ENCODE measurements at regions not wholly inside any gene's neighbourhood (a gene's known extent, or its start where the extent isn't known, plus 50 kb on each side); places are given as distances from the start of the nearest gene placed in this dataset.

GRCh38 chr10:8507156-8507555 is 452.7 kb downstream of the GATA3 start:
- 68% methylated on average over 3 of the region's 3 CpGs for WGBS
- H3K9me3 ChIP-seq (ENCODE audit: control insufficient read depth in 4 of 4, low read length in 3 of 4): no peaks in the 10 kb centered on the region

GRCh38 chr10:8508882-8509281 is 454.4 kb downstream of the GATA3 start:
- H3K9me3 ChIP-seq (ENCODE audit: control insufficient read depth in 4 of 4, low read length in 3 of 4): no peaks in the 10 kb centered on the region
- H3K4me3 ChIP-seq (ENCODE audit: low read depth in 1 of 3, low read length in 3 of 3): no peak overlapping the region
- no peaks in the 10 kb centered on the region for H3K36me3 ChIP-seq (ENCODE audit: control insufficient read depth in 4 of 4, insufficient read depth in 3 of 4, low read depth in 1 of 4, low read length in 3 of 4)
- WGBS: 80% methylated on average over 2 of the region's 2 CpGs
- H3K4me1 ChIP-seq (ENCODE audit: control insufficient read depth in 4 of 4, insufficient read depth in 4 of 4, low read length in 3 of 4): no peaks in the 10 kb centered on the region
- no peak overlapping the region for H3K27ac ChIP-seq (ENCODE audit: low read depth in 1 of 2, low read length in 2 of 2)
- peaks cover 0 to 17% (median 0%) of the 10 kb centered on the region in 4 donors for H3K27me3 ChIP-seq (ENCODE audit: control insufficient read depth in 4 of 4, insufficient read depth in 4 of 4, low read length in 3 of 4)
- DNase-seq (ENCODE audit: low spot score): no peak
- H3K9ac ChIP-seq (ENCODE audit: low read depth in 1 of 2, low read length in 2 of 2): no peak overlapping the region
- TF ChIP-seq RXRA (IDR thresholded peaks at IDR 0.05): no peak
- no peak for TF ChIP-seq FOXA2 (IDR thresholded peaks at IDR 0.05)
- no peak for TF ChIP-seq RAD21 (IDR thresholded peaks at IDR 0.05)
- TF ChIP-seq SP1 (IDR thresholded peaks at IDR 0.05): no peak
- TF ChIP-seq GABPA (IDR thresholded peaks at IDR 0.05 in 1 of 2, conservative IDR thresholded peaks at IDR 0.05 in 1 of 2): no peak
- no peak for TF ChIP-seq HNF4A (conservative IDR thresholded peaks at IDR 0.05)
- no peak for TF ChIP-seq HNF4G (IDR thresholded peaks at IDR 0.05)
- no peak for TF ChIP-seq TAF1 (conservative IDR thresholded peaks at IDR 0.05)
- no peak for TF ChIP-seq EGR1 (IDR thresholded peaks at IDR 0.05; ENCODE audit: low read depth in 2 of 2)
- no peak for TF ChIP-seq JUND (IDR thresholded peaks at IDR 0.05)
- no peak for TF ChIP-seq REST (IDR thresholded peaks at IDR 0.05)
- no peak for TF ChIP-seq CTCF (IDR thresholded peaks at IDR 0.05; ENCODE audit: low read depth, low read length, missing input control)
- no peak for TF ChIP-seq FOXA1 (IDR thresholded peaks at IDR 0.05)

More at GRCh38 chr10:8507156-8507555, 452.7 kb downstream of the GATA3 start:
- Histone ChIP-seq H3K4me1 (ENCODE audit: control insufficient read depth in 4 of 4, insufficient read depth in 4 of 4, low read length in 3 of 4) (no peaks in the 10 kb centered on the region), H3K36me3 (ENCODE audit: control insufficient read depth in 4 of 4, insufficient read depth in 3 of 4, low read depth in 1 of 4, low read length in 3 of 4) (no peaks in the 10 kb centered on the region), H3K27me3 (ENCODE audit: control insufficient read depth in 4 of 4, insufficient read depth in 4 of 4, low read length in 3 of 4) (peaks cover 0 to 17% (median 0%) of the 10 kb centered on the region in 4 donors), H3K4me3 (ENCODE audit: low read depth in 1 of 3, low read length in 3 of 3) (no peak overlapping the region), H3K9ac (ENCODE audit: low read depth in 1 of 2, low read length in 2 of 2) (no peak overlapping the region), H3K27ac (ENCODE audit: low read depth in 1 of 2, low read length in 2 of 2) (no peak overlapping the region)
- DNase-seq (ENCODE audit: low spot score): no peak
- TF ChIP-seq EGR1 (IDR thresholded peaks at IDR 0.05; ENCODE audit: low read depth in 2 of 2): no peak
- TF ChIP-seq FOXA2 (IDR thresholded peaks at IDR 0.05): no peak
- no peak for TF ChIP-seq REST (IDR thresholded peaks at IDR 0.05)
- no peak for TF ChIP-seq HNF4A (conservative IDR thresholded peaks at IDR 0.05)
- TF ChIP-seq FOXA1 (IDR thresholded peaks at IDR 0.05): no peak
- TF ChIP-seq ZBTB33 (IDR thresholded peaks at IDR 0.05): no peak
- no peak for TF ChIP-seq RXRA (IDR thresholded peaks at IDR 0.05)
- TF ChIP-seq SP1 (IDR thresholded peaks at IDR 0.05): no peak
- TF ChIP-seq TAF1 (conservative IDR thresholded peaks at IDR 0.05): no peak
- TF ChIP-seq HNF4G (IDR thresholded peaks at IDR 0.05): no peak
